GM12878 (cell line): ENCODE measurements at regions not wholly inside any gene's neighbourhood (a gene's known extent, or its start where the extent isn't known, plus 50 kb on each side); places are given as distances from the start of the nearest gene placed in this dataset.

Experiments
- ATAC-seq: fragments of 200-7000 bp; cut with Tn5 transposase; 3 replicates; pipeline ENCODE4 v1.9.1; 2020; ENCODE audit warnings: mild to moderate bottlenecking, moderate library complexity
- BruUV-seq: library from RNA; stranded (reverse); fragments of 400-500 nt; replicated peaks from 2 replicates; lab custom pipeline; 2021; lab: Mats Ljungman, UMichigan
- CTCF ChIA-PET: fragments of 300-600 bp; sonication (Branson Sonifier 250); formaldehyde crosslinking; extraction: SDS; loops from one replicate; lab custom pipeline; 2021; ENCODE audit warnings: inconsistent platforms; lab: Yijun Ruan, JAX
- POLR2A ChIA-PET: fragments of 350-600 bp; formaldehyde crosslinking; extraction: SDS; loops from one replicate; lab custom pipeline; 2021; ENCODE audit warnings: inconsistent platforms; lab: Charles Lee
- RAD21 ChIA-PET: fragments of 300-600 bp; sonication (Branson Sonifier 250); formaldehyde crosslinking; loops from one replicate; lab custom pipeline; 2023; ENCODE audit warnings: antibody characterized with exemption; ENCODE audit not compliant: unreplicated experiment; lab: Charles Lee
- SMC1A ChIA-PET: fragments of 300-600 bp; sonication (Branson Sonifier 250); formaldehyde crosslinking; loops from one replicate; lab custom pipeline; 2023; ENCODE audit not compliant: unreplicated experiment, uncharacterized antibody; lab: Charles Lee
- DNase-seq: peaks from one replicate; pipeline ENCODE4 v3.0.0-alpha.2; 2011; ENCODE audit warnings: low read depth, low spot score
- FAIRE-seq: peaks from 3 replicates; lab custom pipeline; 2011; peaks lifted over from hg19 to GRCh38; lab: Jason Lieb, UNC
- H2AFZ ChIP-seq: 2 replicates; pipeline ENCODE4 v1.6.0; 2011; ENCODE audit warnings: low read depth, low read length, control low read depth; ENCODE audit not compliant: control insufficient read depth
- H3K27ac ChIP-seq: 2 replicates; pipeline ENCODE4 v1.5.1; 2011; ENCODE audit warnings: control low read depth; ENCODE audit not compliant: control insufficient read depth, insufficient read depth
- H3K27me3 ChIP-seq, 2 experiments: replicated peaks in 1 of 2; 2 replicates each; pipeline versions ENCODE4 v1.6.0 to v1.6.1; 2011; ENCODE audit warnings: low read length in 1 of 2; ENCODE audit not compliant: control insufficient read depth in 2 of 2, insufficient read depth in 2 of 2
- H3K36me3 ChIP-seq, 2 experiments: 2 replicates each; pipeline ENCODE4 v1.5.1; 2011; ENCODE audit warnings: low read length in 1 of 2; ENCODE audit not compliant: control insufficient read depth in 2 of 2, insufficient read depth in 2 of 2
- H3K4me1 ChIP-seq: 2 replicates; pipeline ENCODE4 v1.6.1; 2011; ENCODE audit warnings: mild to moderate bottlenecking, low read length, moderate library complexity, mixed read lengths; ENCODE audit not compliant: control insufficient read depth, insufficient read depth
- H3K4me2 ChIP-seq: 2 replicates; pipeline ENCODE4 v1.6.0; 2011; ENCODE audit warnings: control low read depth; ENCODE audit not compliant: control insufficient read depth, insufficient read depth
- H3K4me3 ChIP-seq: fragments of 200-600 bp; sonication (generic); 2 replicates; pipeline ENCODE4 v1.5.1; 2016
- H3K79me2 ChIP-seq: 2 replicates; pipeline ENCODE4 v1.6.0; 2011; ENCODE audit warnings: low read length; ENCODE audit not compliant: control insufficient read depth, insufficient read depth
- H3K9ac ChIP-seq: 2 replicates; pipeline ENCODE4 v1.8.0; 2011; ENCODE audit warnings: low read length, control low read depth, mixed read lengths; ENCODE audit not compliant: control insufficient read depth, insufficient read depth
- H3K9me3 ChIP-seq: replicated peaks from 3 replicates; pipeline ENCODE4 v1.5.1; 2011; ENCODE audit warnings: mild to moderate bottlenecking, low read length; ENCODE audit not compliant: control insufficient read depth, insufficient read depth
- H4K20me1 ChIP-seq: 2 replicates; pipeline ENCODE4 v1.6.0; 2011; ENCODE audit not compliant: control insufficient read depth, insufficient read depth
- ATF7 ChIP-seq: fragments of 450-650 bp; IDR thresholded peaks from 2 replicates; pipeline ENCODE4 v1.6.1; 2016; ENCODE audit warnings: low read depth, mild to moderate bottlenecking
- BHLHE40 ChIP-seq, 2 experiments: fragments of 450-650 bp in 1 of 2; IDR thresholded peaks; 2 replicates each; pipeline ENCODE4 v1.6.1; 2011 to 2017; ENCODE audit warnings: low read depth in 2 of 2, borderline replicate concordance in 1 of 2, improper control_type of control experiment in 1 of 2, low read length in 1 of 2, mild to moderate bottlenecking in 1 of 2
- CHD2 ChIP-seq: IDR thresholded peaks from 2 replicates; pipeline ENCODE4 v1.6.1; 2011; ENCODE audit warnings: low read depth, low read length, improper control_type of control experiment, borderline replicate concordance
- GABPA ChIP-seq: IDR thresholded peaks from 2 replicates; pipeline ENCODE4 v1.6.1; 2014; ENCODE audit warnings: antibody characterized with exemption, low read depth, mild to moderate bottlenecking, inconsistent platforms
- HDAC2 ChIP-seq: fragments of 200-600 bp; sonication (generic); IDR thresholded peaks from 2 replicates; pipeline ENCODE4 v1.6.1; 2017
- HDGF ChIP-seq: fragments of 450-650 bp; IDR thresholded peaks from 2 replicates; pipeline ENCODE4 v1.6.1; 2016; ENCODE audit warnings: antibody characterized with exemption
- IRF3 ChIP-seq: fragments of 450-650 bp; IDR thresholded peaks from 2 replicates; pipeline ENCODE4 v1.6.1; 2014; ENCODE audit warnings: mild to moderate bottlenecking
- KDM1A ChIP-seq: fragments of 200-600 bp; sonication (generic); IDR thresholded peaks from 2 replicates; pipeline ENCODE4 v1.6.1; 2016; ENCODE audit warnings: borderline replicate concordance
- MEF2B ChIP-seq: fragments of 450-650 bp; IDR thresholded peaks from 2 replicates; pipeline ENCODE4 v1.6.1; 2018; ENCODE audit warnings: mild to moderate bottlenecking, moderate library complexity; ENCODE audit not compliant: partially characterized antibody, poor library complexity, severe bottlenecking
- MTA3 ChIP-seq: IDR thresholded peaks from 2 replicates; pipeline ENCODE4 v1.6.1; 2012; ENCODE audit warnings: low read length, inconsistent platforms, borderline replicate concordance
- MYB ChIP-seq: fragments of 150-350 bp; IDR thresholded peaks from 2 replicates; pipeline ENCODE4 v1.6.1; 2014; ENCODE audit warnings: mild to moderate bottlenecking, low read depth, low read length, borderline replicate concordance
- NFXL1 ChIP-seq: fragments of 450-650 bp; IDR thresholded peaks from 2 replicates; pipeline ENCODE4 v1.6.1; 2017; ENCODE audit warnings: antibody characterized with exemption, mild to moderate bottlenecking, borderline replicate concordance
- RELA ChIP-seq: fragments of 450-650 bp; IDR thresholded peaks from 2 replicates; pipeline ENCODE4 v1.8.0; 2014; ENCODE audit warnings: borderline replicate concordance; ENCODE audit not compliant: partially characterized antibody
- SPI1 ChIP-seq: IDR thresholded peaks from 2 replicates; pipeline ENCODE4 v1.6.1; 2011; ENCODE audit warnings: low read depth, mild to moderate bottlenecking, low read length, moderate library complexity, borderline replicate concordance; ENCODE audit not compliant: insufficient read depth
- SRF ChIP-seq, 2 experiments: IDR thresholded peaks; 2 replicates each; pipeline ENCODE4 v1.6.1; 2011; ENCODE audit warnings: low read depth in 2 of 2, low read length in 2 of 2, mild to moderate bottlenecking in 1 of 2, moderate library complexity in 1 of 2
- TARDBP ChIP-seq: IDR thresholded peaks from 2 replicates; pipeline ENCODE4 v1.6.1; 2016; ENCODE audit warnings: borderline replicate concordance
- TCF7 ChIP-seq: IDR thresholded peaks from 2 replicates; pipeline ENCODE4 v1.6.1; 2014; ENCODE audit warnings: antibody characterized with exemption, borderline replicate concordance
- ZZZ3 ChIP-seq: IDR thresholded peaks from 2 replicates; pipeline ENCODE4 v1.6.1; 2011; ENCODE audit warnings: low read depth; ENCODE audit not compliant: control insufficient read depth, insufficient read length
- WGBS: methylation state at CpG from one replicate; pipeline ENCODE4 v1.1.6; 2016; ENCODE audit warnings: low lambda C conversion rate; ENCODE audit not compliant: insufficient replicate concordance, insufficient coverage; ENCODE audit errors: missing lambda C conversion rate; 5-methylcytosine and 5-hydroxymethylcytosine counted together
- in situ Hi-C: fragments of 300-500 bp; cut with MboI; formaldehyde crosslinking; loops from 9 replicates; pipeline ENCODE4 v1.14.3; 2018; ENCODE audit warnings: mixed read lengths
- intact Hi-C: fragments of 100-400 bp; cut with micrococcal nuclease; formaldehyde crosslinking; loops from one replicate; pipeline ENCODE4 v1.14.2; 2022; ENCODE audit not compliant: unreplicated experiment
- TF ChIP-seq, protein P1 (sequence below): fragments of 450-650 bp; IDR thresholded peaks from 2 replicates; pipeline ENCODE4 v1.6.1; 2018; ENCODE audit warnings: mild to moderate bottlenecking, low read depth, moderate library complexity; ENCODE audit not compliant: partially characterized antibody
- TF ChIP-seq, protein P2 (sequence below): IDR thresholded peaks from 2 replicates; pipeline ENCODE4 v1.6.1; 2011; ENCODE audit warnings: low read depth, low read length, improper control_type of control experiment, borderline replicate concordance

GRCh38 chr14:31963587-31963986 lies 113.5 kb upstream of the ARHGAP5 start:
- BruUV-seq = no TSS peak
- CTCF ChIA-PET = interaction anchor here (0.5 to 1.0 kb wide), 2 partner anchors 110 to 421 kb away, joined by 3 read pairs; no protein-coding TSS in a partner anchor

More at GRCh38 chr14:31963587-31963986, 113.5 kb upstream of the ARHGAP5 start:
- Histone ChIP-seq H3K4me1 (no peaks in the 10 kb centered on the region), H3K9me3 (no peaks in the 10 kb centered on the region), H2AFZ (no peak overlapping the region), H3K27ac (no peak overlapping the region), H3K9ac (no peak overlapping the region), H3K36me3 (no peaks in the 10 kb centered on the region), H3K4me2 (no peak overlapping the region), H3K27me3 (no peaks in the 10 kb centered on the region), H4K20me1 (no peaks in the 10 kb centered on the region), H3K4me3 (no peak overlapping the region), H3K79me2 (no peaks in the 10 kb centered on the region)
- RAD21 ChIA-PET = no interaction called here
- ATAC-seq (no peak), DNase-seq (no peak), FAIRE-seq (no peak)
- in situ Hi-C loops (no loop called here), intact Hi-C loops (no loop called here)
- no peak for TF ChIP-seq ZZZ3
- no peak for TF ChIP-seq HDAC2
- no peak for TF ChIP-seq IRF3
- no peak for TF ChIP-seq GABPA
- no peak for TF ChIP-seq HDGF
- no peak for TF ChIP-seq KDM1A
- no peak for TF ChIP-seq TARDBP
- no peak for TF ChIP-seq SPI1
- TF ChIP-seq BHLHE40 (IDR thresholded peaks at IDR 0.05; ENCODE audit: borderline replicate concordance in 1 of 2, low read depth in 2 of 2, low read length in 1 of 2) = no peak
- TF ChIP-seq ATF7 = no peak
- TF ChIP-seq RELA = no peak
- no peak for TF ChIP-seq TCF7
- TF ChIP-seq, protein P1, sequence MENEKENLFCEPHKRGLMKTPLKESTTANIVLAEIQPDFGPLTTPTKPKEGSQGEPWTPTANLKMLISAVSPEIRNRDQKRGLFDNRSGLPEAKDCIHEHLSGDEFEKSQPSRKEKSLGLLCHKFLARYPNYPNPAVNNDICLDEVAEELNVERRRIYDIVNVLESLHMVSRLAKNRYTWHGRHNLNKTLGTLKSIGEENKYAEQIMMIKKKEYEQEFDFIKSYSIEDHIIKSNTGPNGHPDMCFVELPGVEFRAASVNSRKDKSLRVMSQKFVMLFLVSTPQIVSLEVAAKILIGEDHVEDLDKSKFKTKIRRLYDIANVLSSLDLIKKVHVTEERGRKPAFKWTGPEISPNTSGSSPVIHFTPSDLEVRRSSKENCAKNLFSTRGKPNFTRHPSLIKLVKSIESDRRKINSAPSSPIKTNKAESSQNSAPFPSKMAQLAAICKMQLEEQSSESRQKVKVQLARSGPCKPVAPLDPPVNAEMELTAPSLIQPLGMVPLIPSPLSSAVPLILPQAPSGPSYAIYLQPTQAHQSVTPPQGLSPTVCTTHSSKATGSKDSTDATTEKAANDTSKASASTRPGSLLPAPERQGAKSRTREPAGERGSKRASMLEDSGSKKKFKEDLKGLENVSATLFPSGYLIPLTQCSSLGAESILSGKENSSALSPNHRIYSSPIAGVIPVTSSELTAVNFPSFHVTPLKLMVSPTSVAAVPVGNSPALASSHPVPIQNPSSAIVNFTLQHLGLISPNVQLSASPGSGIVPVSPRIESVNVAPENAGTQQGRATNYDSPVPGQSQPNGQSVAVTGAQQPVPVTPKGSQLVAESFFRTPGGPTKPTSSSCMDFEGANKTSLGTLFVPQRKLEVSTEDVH = no peak
- TF ChIP-seq, protein P2, sequence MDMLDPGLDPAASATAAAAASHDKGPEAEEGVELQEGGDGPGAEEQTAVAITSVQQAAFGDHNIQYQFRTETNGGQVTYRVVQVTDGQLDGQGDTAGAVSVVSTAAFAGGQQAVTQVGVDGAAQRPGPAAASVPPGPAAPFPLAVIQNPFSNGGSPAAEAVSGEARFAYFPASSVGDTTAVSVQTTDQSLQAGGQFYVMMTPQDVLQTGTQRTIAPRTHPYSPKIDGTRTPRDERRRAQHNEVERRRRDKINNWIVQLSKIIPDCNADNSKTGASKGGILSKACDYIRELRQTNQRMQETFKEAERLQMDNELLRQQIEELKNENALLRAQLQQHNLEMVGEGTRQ = no peak
- no peak for TF ChIP-seq MEF2B
- TF ChIP-seq NFXL1 = no peak
- no peak for TF ChIP-seq SRF (IDR thresholded peaks at IDR 0.05; ENCODE audit: low read depth in 2 of 2, low read length in 2 of 2)
- TF ChIP-seq MYB = no peak
- TF ChIP-seq CHD2 = no peak
- no peak for TF ChIP-seq MTA3
- SMC1A ChIA-PET = interaction anchor here (0.6 to 3.3 kb wide), 2 partner anchors 37 to 123 kb away, joined by 3 to 9 read pairs; no protein-coding TSS in a partner anchor
- WGBS = 44% methylated on average over 2 of the region's 2 CpGs
- POLR2A ChIA-PET = no interaction called here
